ENCODE measurements at regions not wholly inside any gene's neighbourhood (a gene's known extent, or its start where the extent isn't known, plus 50 kb on each side); places are given as distances from the start of the nearest gene placed in this dataset.

- TF ChIP-seq EP300 (IDR thresholded peaks at IDR 0.05) (no peak), CTCF (IDR thresholded peaks at IDR 0.05) (no peak), POLR2AphosphoS5 (IDR thresholded peaks at IDR 0.05) (no peak), POLR2A (IDR thresholded peaks at IDR 0.05) (no peak)
- Histone ChIP-seq H3K9me3 (no peaks in the 10 kb centered on the region), H3K27me3 (no peaks in the 10 kb centered on the region), H3K36me3 (no peaks in the 10 kb centered on the region), H3K4me1 (no peaks in the 10 kb centered on the region), H3K4me3 (no peak overlapping the region), H3K27ac (no peak overlapping the region)
- WGBS, result 65% methylated on average over 1 of the region's 1 CpG
- DNase-seq (ENCODE audit: low spot score in 2 of 2), result no peak
Observed at GRCh38 chr4:96145601-96146000, 305.7 kb downstream of the PDHA2 start.

GRCh38 chr4:96146686-96147085, 306.8 kb downstream of the PDHA2 start:
- H3K27me3 ChIP-seq, result no peaks in the 10 kb centered on the region
- no peak for DNase-seq (ENCODE audit: low spot score in 2 of 2)
- no peaks in the 10 kb centered on the region for H3K36me3 ChIP-seq
- no peaks in the 10 kb centered on the region for H3K4me1 ChIP-seq
- H3K4me3 ChIP-seq, result no peak overlapping the region
- TF ChIP-seq POLR2AphosphoS5 (IDR thresholded peaks at IDR 0.05) (no peak), EP300 (IDR thresholded peaks at IDR 0.05) (no peak), CTCF (IDR thresholded peaks at IDR 0.05) (no peak), POLR2A (IDR thresholded peaks at IDR 0.05) (no peak)
- H3K9me3 ChIP-seq, result no peaks in the 10 kb centered on the region
- no peak overlapping the region for H3K27ac ChIP-seq

GRCh38 chr4:96149894-96150293, 310.0 kb downstream of the PDHA2 start:
- no peaks in the 10 kb centered on the region for H3K9me3 ChIP-seq
- no peak for DNase-seq (ENCODE audit: low spot score in 2 of 2)
- no peak overlapping the region for H3K27ac ChIP-seq
- WGBS, result 62% methylated on average over 6 of the region's 6 CpGs
- no peaks in the 10 kb centered on the region for H3K27me3 ChIP-seq
- no peaks in the 10 kb centered on the region for H3K4me1 ChIP-seq
- TF ChIP-seq CTCF (IDR thresholded peaks at IDR 0.05), result no peak
- no peak for TF ChIP-seq POLR2A (IDR thresholded peaks at IDR 0.05)
- TF ChIP-seq POLR2AphosphoS5 (IDR thresholded peaks at IDR 0.05), result no peak
- no peak for TF ChIP-seq EP300 (IDR thresholded peaks at IDR 0.05)
- H3K4me3 ChIP-seq, result no peak overlapping the region
- H3K36me3 ChIP-seq, result no peaks in the 10 kb centered on the region

GRCh38 chr4:96150466-96150865, 310.6 kb downstream of the PDHA2 start:
- no peak for DNase-seq (ENCODE audit: low spot score in 2 of 2)
- no peaks in the 10 kb centered on the region for H3K36me3 ChIP-seq
- no peaks in the 10 kb centered on the region for H3K9me3 ChIP-seq
- no peak overlapping the region for H3K4me3 ChIP-seq
- no peaks in the 10 kb centered on the region for H3K27me3 ChIP-seq
- TF ChIP-seq CTCF (IDR thresholded peaks at IDR 0.05), result no peak
- no peak for TF ChIP-seq POLR2A (IDR thresholded peaks at IDR 0.05)
- TF ChIP-seq EP300 (IDR thresholded peaks at IDR 0.05), result no peak
- no peak for TF ChIP-seq POLR2AphosphoS5 (IDR thresholded peaks at IDR 0.05)
- 42% methylated on average over 2 of the region's 2 CpGs for WGBS
- H3K27ac ChIP-seq, result no peak overlapping the region
- H3K4me1 ChIP-seq, result no peaks in the 10 kb centered on the region

GRCh38 chr4:96152824-96153223, 312.9 kb downstream of the PDHA2 start:
- no peaks in the 10 kb centered on the region for H3K9me3 ChIP-seq
- TF ChIP-seq POLR2AphosphoS5 (IDR thresholded peaks at IDR 0.05), result no peak
- no peak for TF ChIP-seq EP300 (IDR thresholded peaks at IDR 0.05)
- TF ChIP-seq CTCF (IDR thresholded peaks at IDR 0.05), result no peak
- no peak for TF ChIP-seq POLR2A (IDR thresholded peaks at IDR 0.05)
- H3K4me3 ChIP-seq, result no peak overlapping the region
- H3K27ac ChIP-seq, result no peak overlapping the region
- WGBS, result 93% methylated on average over 2 of the region's 2 CpGs
- H3K4me1 ChIP-seq, result no peaks in the 10 kb centered on the region
- H3K27me3 ChIP-seq, result no peaks in the 10 kb centered on the region
- DNase-seq (ENCODE audit: low spot score in 2 of 2), result no peak
- H3K36me3 ChIP-seq, result no peaks in the 10 kb centered on the region

Data from suprapubic skin (tissue), 4 donors.